ENCODE measurements at regions not wholly inside any gene's neighbourhood (a gene's known extent, or its start where the extent isn't known, plus 50 kb on each side); places are given as distances from the start of the nearest gene placed in this dataset.
"Not testable (repeated sequence)": the region's sequence is repeated elsewhere in the genome, so short reads cannot be mapped to it uniquely, and the experiment has no call there.

GRCh38 chr7:34320926-34321661, 336.9 kb upstream of the NPSR1 start:
- DNase-seq: peak; percentile 23 to 85 (median 66)
- intact Hi-C loops (cut with DNase I): no loop called here

- intact Hi-C loops (cut with DNase I): no loop called here
- no peak for DNase-seq
These were observed 335.2 kb upstream of the NPSR1 start for GRCh38 chr7:34322841-34323240.

DNA sequence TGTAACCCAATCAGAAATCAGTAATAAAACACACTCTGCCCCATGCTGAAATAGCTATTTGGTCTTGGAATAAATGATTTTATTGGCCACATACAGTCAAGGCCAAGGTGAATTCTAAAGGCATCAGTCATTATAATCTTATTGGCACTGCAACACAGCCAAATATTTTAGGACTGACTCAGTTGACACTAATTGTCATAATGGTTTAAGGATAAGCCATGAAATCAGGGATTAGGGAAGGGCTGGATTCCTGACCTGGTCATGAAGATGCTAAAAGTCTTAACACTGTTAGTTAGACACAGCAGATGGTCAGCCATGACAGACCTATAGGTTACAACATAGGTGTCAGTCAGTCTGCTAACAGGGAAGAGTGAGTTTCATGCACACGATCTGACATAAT, 330.3 kb upstream of the NPSR1 start:
- DNase-seq: no peak
- intact Hi-C loops (cut with DNase I): no loop called here

DNA sequence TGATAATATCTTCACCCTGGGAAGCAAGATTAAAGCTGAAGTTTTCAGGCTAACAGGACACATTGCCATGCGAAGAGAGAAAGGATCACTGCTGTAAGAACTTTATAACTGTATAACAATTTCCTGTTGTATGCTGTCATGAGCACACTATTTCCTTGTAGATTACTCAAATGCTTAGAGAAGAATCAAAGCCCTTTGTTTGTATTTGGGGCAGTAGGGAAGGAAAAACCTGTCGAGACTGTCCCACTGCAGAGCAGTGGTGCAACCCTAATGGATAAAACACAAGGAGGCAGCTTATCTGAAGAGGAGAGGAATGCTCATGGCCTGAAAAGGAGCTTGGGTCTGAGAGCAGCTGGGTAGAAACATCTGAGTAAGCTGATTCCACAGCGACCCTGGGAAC, 327.7 kb upstream of the NPSR1 start:
- intact Hi-C loops (cut with DNase I): no loop called here

GRCh38 chr7:34331102-34331501, 326.9 kb upstream of the NPSR1 start:
- DNase-seq: no peak
- intact Hi-C loops (cut with DNase I): no loop called here

More for the DNA sequence above, 327.7 kb upstream of the NPSR1 start:
- no peak for DNase-seq

- DNase-seq: no peak
- intact Hi-C loops (cut with DNase I): no loop called here
These were observed 326.0 kb upstream of the NPSR1 start for GRCh38 chr7:34332006-34332405.

DNA sequence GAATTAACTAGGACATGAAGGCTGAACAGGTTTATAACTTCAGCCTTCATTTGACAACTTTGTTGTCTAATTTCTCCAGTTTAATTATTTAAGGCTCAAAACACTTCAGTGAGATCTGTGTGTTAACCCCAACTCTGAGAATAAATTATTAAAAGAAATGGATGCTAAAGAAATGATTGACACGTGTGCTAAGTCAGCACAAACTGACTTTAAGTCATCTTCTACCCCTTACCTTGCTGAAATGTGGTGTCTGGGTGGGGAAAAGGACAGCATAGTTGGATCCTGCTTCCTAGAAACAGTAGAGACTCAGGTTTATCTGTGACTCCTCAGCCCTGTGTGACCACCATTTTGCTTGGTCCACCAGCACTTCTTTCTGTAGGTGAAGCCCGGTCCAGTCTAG, 324.8 kb upstream of the NPSR1 start:
- no peak for DNase-seq
- intact Hi-C loops (cut with DNase I): no loop called here

GRCh38 chr7:34333925-34334324, 324.1 kb upstream of the NPSR1 start:
- no peak for DNase-seq
- intact Hi-C loops (cut with DNase I): no loop called here

- intact Hi-C loops (cut with DNase I): no loop called here
- no peak for DNase-seq
These were observed 320.9 kb upstream of the NPSR1 start for GRCh38 chr7:34337163-34337562.

DNA sequence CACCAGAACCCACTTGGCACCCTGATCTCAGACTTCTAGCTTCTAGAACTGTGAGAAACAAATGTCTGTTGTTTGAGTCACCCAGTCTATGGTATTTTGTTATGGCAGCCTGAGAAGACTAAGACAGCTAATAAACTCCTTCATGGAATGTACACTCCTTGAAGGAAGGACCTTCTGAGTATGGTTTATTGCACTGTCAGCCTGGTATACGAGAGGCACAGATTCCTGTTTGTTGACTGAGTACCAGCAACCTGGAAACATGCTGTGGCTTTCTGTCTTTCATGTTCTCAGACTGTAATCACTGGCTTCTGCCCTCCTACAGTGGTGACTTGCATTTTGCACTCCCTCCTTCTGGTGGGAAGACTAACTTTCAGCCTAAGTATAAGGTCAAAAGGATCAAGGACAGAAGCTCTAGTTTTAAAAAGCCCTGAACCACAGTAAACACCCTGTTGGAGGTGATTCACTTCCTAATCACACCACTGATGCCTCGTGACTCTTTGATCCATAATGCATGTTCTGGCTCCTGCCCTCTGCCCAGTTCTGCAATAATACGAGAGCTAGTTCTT, 319.0 kb upstream of the NPSR1 start:
- intact Hi-C loops (cut with DNase I): no loop called here
- no peak for DNase-seq

DNA sequence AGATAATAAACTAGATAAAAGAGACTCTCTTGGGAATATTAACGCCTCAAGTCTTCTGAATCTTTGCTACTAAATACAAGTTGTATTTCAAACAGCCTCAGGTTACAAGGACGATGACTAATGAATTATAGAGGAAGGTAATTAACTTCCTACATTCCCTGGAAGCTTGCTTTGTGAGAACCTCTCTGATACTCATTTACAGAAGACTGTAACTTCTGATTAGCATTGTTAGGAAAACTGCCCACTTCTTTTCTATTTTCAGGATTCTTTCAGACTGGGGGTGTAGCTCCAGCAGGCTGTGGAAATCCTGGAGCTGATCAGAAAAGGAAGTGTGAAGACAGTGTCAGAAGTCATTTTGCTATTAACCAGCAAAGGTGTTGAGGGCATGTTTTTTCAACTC, 316.7 kb upstream of the NPSR1 start:
- intact Hi-C loops (cut with DNase I): no loop called here
- DNase-seq: peak in 11 of 42 donors; percentile 5 to 60 (median 27)

- no peak for DNase-seq
- intact Hi-C loops (cut with DNase I): no loop called here
These were observed 315.6 kb upstream of the NPSR1 start for GRCh38 chr7:34342387-34342786.

- DNase-seq: no peak
- intact Hi-C loops (cut with DNase I): no loop called here
These were observed 314.4 kb upstream of the NPSR1 start for GRCh38 chr7:34343667-34344066.

GRCh38 chr7:34354011-34354410, 304.0 kb upstream of the NPSR1 start:
- intact Hi-C loops (cut with DNase I): loop anchor here (10.0 kb wide), 1 partner anchor 151 kb away; no protein-coding TSS in a partner anchor
- no peak for DNase-seq

DNA sequence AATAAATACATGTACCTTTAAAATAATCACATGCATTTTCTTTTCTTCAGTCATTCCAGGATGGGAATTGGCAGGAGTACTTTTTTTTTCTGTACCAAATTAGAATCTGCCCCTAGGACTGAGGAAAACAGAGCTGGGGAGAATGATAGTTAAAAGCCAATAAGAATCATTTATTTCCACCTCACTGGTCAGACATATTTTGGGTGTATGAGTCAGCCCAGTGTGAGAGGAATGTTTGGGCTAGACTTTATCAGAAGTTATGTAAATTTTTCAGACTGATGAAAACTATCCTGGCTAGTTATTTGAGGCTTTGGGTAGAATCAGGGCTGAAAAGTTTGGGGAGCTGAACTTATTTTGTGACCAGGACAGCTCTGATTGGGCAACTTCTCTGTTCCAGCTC, 303.1 kb upstream of the NPSR1 start:
- intact Hi-C loops (cut with DNase I): loop anchor here (10.0 kb wide), 1 partner anchor 150 kb away; no protein-coding TSS in a partner anchor
- no peak for DNase-seq

DNA sequence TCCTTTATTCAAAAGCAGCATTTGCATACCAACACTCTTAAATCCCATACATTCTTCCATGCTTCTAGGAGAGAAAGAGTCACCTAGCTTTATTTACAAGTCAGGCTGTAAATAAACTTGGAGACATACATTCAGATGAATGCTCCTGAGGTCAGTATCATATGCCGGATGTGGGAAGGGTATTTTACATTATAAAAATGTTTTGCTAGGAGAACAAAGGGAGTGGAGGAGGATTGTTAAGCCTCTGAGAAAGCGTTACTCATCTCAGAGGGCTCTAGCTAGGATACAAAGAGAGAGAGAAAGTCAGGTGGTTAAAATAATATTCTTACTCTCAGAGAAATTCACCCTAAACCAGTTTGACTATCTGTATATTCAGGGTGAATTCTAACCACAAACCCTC, 300.9 kb upstream of the NPSR1 start:
- intact Hi-C loops (cut with DNase I): loop anchor here (10.0 kb wide), 1 partner anchor 148 kb away; no protein-coding TSS in a partner anchor

DNA sequence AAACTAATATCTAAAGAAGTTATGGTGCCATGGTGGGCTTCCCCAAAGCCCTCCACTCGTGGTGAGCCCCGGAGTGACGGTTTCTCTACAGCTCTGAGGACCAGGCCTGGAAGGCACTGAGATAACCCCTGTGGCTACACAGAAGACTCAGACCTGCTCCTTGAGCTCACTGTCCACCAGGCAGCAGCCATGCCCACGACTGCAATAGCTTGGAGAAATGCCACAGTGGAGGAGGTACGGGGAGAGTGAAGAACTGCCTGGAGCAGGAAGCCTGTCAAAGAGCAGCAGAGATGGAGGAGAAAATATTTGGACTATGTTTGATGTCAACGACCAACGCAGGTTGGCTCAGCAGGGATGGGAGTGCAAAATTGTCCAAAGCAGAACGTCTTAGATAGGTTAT, 300.1 kb upstream of the NPSR1 start:
- DNase-seq: no peak
- intact Hi-C loops (cut with DNase I): loop anchor here (10.0 kb wide), 1 partner anchor 147 kb away; no protein-coding TSS in a partner anchor

More for the DNA sequence above, 300.9 kb upstream of the NPSR1 start:
- DNase-seq: no peak

DNA sequence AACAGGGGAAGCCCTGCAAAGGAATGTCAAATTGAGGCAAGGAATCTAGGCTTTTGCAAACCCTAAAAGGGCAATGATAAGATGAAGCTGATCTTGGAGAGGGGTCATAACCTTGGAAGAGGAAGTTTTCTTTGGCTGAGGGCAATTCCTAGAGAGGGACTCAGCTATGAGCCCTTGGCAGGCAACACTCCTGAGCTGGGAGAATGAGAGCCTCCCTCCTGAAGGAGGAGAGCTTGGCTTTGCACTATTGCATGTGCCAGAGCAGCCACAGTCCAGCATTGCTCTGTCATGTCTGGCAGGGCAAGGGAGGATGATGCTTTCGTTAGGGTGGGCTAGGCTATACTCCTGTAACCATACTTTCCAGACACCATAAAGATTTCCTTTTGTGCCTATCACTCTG, 299.4 kb upstream of the NPSR1 start:
- intact Hi-C loops (cut with DNase I): loop anchor here (10.0 kb wide), 1 partner anchor 146 kb away; no protein-coding TSS in a partner anchor
- DNase-seq: not testable (repeated sequence)

- DNase-seq: peak in 3 of 42 donors; percentile 12 to 45 (median 14)
- intact Hi-C loops (cut with DNase I): no loop called here
These were observed 296.3 kb upstream of the NPSR1 start for GRCh38 chr7:34361663-34362250.

DNA sequence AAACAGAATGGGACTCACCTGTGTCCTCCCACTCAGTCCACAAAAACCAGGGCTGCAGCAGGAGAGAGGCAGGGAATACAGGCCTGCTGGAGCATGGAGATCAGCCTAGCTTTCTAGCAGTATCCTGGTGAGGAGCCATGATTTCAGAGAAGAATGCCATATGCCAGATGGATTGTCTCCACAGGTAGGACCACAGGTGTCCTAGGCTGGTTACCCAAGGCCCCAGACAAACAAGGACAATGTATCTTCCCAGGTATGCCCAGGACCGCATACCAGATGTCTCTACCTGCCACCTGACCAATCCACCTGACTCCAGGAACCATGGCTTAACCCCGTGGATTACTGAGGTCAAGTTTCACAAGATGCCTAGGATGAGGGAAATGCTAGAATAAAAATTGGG, 295.4 kb upstream of the NPSR1 start:
- intact Hi-C loops (cut with DNase I): no loop called here
- DNase-seq: no peak

Measured in head of caudate nucleus (tissue), 42 donors.